Prostate gland (tissue), 2 donors: ENCODE measurements at regions not wholly inside any gene's neighbourhood (a gene's known extent, or its start where the extent isn't known, plus 50 kb on each side); places are given as distances from the start of the nearest gene placed in this dataset.

ENCODE experiments used
- CTCF ChIP-seq, 4 experiments: fragments of 200-600 bp in 2 of 4; fragments of 450-650 bp in 2 of 4; sonication (generic) in 2 of 4; IDR thresholded peaks; 1 replicate in 3 of 4; 2 replicates in 1 of 4; pipeline ENCODE4 v1.5.1; 2016 to 2019; ENCODE audit warnings: antibody characterized with exemption in 4 of 4, mild to moderate bottlenecking in 2 of 4, moderate library complexity in 2 of 4
- POLR2A ChIP-seq: fragments of 450-650 bp; IDR thresholded peaks from one replicate; pipeline ENCODE4 v1.6.1; 2016; ENCODE audit warnings: antibody characterized with exemption, mild to moderate bottlenecking

GRCh38 chr5:19058216-19058615, 929.8 kb downstream of the CDH18 start:
- TF ChIP-seq CTCF (IDR thresholded peaks at IDR 0.05) (no peak), POLR2A (no peak)
